HG03280 (cell line): ENCODE measurements at regions not wholly inside any gene's neighbourhood (a gene's known extent, or its start where the extent isn't known, plus 50 kb on each side); places are given as distances from the start of the nearest gene placed in this dataset.
"Not testable (repeated sequence)": the region's sequence is repeated elsewhere in the genome, so short reads cannot be mapped to it uniquely, and the experiment has no call there.

Experiments
- ATAC-seq: cut with Tn5 transposase; IDR thresholded peaks from one replicate; pipeline ENCODE4 v1.9.1; 2021; ENCODE audit warnings: mild to moderate bottlenecking, moderate library complexity; ENCODE audit not compliant: unreplicated experiment

DNA sequence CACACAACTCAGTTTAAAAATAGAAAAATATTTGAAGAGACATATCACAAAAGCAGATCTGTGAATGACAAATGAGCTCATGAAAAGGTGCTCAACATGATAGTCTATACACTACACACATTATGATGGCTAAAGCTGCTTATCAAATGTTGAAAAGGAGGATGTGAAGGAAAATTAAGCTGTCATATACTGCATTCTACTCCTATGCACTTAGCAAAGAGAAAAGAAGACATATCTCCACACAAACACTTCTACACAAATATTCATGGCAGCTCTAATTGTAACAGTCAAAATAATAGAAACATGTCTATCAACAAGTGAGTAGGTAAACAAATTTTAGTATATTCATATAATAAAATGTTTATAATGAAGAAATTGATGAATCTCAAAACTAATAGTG lies 540.5 kb downstream of the PLOD2 start:
- ATAC-seq: no peak

DNA sequence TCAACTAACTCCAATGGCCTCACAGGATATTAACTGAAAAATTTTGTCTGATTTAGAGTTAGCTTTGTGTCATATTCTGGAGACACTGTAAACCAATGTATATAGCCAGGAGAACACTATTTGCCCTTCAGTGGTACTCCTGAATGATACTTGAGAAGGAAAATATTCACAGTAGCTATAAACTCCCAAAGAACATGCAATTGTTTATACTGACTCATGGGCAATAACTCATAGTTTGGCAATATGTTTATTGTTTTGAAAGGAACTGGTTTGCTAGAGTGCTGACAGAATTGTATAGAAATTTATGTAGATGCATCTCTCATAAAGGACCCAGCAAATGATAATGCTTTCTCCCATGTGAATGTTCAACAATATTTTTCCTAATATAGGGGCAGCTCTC lies 537.6 kb downstream of the PLOD2 start:
- ATAC-seq: no peak

DNA sequence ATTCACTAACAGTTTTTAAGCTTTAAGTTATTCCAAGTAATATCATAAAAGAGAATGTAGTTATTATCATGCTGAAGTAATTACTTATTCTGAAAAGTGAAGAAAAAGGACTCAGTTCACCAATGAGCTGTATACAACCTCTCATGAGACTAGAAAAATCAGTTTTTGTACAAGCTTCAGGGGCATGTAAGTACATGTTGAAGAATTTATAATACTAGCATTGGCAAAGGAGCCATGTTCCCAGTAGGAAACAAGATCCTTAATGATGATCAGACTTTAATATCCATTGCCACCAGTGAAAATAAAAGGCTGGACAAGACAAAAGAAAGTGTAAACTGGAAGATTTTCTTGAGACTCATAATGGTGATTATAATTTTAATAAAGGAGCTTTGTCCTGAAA lies 532.8 kb downstream of the PLOD2 start:
- ATAC-seq: no peak

DNA sequence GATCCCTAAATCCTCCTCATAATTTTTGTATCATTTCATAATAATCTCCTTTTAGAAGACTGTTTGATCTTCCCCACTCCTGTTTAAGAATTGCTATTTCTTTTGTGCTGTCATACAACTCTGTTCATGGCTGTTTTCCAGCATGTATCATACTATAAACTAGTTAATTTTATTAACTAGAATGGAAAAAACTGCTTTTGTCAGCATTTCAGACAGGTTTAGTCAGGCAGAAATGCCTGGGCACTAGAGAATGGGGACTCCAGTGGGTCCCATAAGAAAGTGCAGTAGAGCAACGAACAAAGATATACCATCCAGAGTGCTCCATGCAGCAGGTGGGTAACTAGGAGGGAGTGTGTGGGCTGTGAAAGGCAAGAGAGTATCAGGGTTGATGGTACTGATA lies 523.9 kb downstream of the PLOD2 start:
- no peak for ATAC-seq

DNA sequence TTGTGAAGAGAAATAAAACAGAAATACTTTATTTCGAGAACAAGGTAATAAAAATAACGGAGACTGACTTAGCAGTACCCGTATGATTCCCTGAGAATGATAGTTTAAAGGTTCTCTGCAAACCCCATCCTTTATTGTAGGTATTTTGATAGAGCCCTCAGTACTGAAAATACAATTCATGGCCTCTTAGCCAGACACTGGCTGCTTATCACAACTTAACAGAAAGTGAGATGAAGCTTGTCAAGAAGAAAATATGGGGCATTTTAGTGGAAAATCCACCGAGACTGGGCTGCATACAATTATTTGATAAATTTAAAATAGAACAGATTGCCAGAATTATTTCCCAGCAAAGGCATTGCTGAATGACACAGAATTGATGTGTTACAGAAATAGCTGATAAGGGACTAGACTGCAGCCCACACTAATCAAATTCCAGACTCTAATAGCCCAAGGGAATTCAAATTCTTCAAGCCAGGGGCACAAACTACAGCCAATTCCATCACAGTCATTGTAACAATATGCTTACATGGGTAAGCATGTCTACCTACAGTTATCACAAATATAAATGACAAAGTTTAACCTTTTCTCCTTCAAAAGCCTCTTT lies 521.9 kb downstream of the PLOD2 start:
- no peak for ATAC-seq

DNA sequence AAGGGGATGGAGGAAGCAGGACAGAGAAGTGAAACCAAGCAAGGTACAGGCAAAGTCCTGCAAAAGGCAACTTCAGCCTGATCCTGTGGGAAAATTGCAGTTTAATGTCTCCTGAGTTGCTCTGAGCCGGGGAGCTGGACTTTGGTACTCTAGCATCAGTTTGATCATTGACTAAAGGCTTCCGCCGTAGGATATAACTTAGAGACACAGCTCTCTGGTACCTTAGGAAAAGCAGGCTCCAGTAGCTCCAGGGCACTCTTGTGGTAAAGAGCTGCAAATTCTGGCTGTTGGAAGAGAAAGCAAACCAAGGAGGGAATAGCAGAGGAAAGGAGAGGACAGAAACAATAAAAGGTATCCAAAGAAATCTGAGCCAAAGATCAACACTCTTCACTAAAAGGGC lies 521.1 kb downstream of the PLOD2 start:
- no peak for ATAC-seq

DNA sequence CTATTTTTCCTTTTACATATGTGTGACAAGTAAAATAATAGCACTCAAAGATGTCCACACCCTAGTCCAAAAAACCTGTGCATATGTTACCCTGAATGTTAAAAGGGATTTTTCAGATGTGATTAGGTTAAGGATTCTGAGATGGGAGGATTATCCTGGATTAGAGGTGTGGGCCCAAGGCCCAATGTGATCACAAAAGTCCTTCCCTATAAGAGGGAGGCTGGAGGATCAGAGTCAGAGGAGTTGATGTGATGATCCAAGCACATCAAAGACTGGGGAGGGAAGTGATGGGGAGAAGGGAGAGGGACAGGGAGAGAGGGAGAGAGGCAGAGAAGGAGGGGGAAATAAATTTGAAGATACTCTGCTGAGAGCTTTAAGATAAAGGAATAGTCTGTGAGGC lies 512.6 kb downstream of the PLOD2 start:
- no peak for ATAC-seq

DNA sequence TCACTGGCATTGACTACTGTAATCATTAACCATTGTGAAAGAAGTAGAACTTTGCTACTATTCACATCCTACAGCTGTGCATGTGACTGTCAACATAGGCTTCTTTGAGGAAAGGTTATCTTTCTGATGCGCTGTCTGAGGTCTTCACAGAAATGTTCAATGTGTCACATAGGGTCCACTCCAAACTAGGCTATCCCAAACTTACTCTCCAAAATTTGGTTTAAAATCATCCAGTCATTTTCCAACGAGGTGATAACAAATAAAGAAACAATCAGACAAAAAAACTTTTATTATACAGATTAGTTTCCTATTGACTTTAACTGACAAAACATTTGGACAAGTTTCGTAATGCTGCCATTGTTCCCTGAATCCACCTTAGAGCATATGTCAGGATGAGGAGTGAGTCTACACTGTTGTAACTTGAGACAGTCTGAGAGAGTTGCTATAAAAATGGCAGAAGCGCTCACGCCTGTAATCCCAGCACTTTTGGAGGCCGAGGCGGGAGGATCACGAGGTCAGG lies 511.6 kb downstream of the PLOD2 start:
- no peak for ATAC-seq

DNA sequence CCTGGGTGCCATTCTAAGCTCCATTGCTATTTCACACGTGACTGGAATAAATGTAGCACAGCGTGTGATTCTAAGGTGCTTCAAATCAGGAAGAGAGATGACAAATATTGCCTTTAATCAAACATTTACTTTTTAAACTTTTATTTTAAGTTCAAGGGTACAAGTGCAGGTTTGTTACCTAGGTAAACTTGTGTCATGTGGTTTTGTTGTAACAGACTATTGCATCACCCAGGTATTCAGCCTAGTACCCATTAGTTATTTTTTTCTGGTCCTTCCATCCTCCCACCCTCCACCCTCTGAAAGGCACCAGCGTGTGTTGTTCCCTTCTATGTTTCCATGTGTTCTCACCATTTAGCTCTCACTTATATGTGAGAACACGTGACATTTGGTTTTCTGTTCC lies 510.8 kb downstream of the PLOD2 start:
- no peak for ATAC-seq

DNA sequence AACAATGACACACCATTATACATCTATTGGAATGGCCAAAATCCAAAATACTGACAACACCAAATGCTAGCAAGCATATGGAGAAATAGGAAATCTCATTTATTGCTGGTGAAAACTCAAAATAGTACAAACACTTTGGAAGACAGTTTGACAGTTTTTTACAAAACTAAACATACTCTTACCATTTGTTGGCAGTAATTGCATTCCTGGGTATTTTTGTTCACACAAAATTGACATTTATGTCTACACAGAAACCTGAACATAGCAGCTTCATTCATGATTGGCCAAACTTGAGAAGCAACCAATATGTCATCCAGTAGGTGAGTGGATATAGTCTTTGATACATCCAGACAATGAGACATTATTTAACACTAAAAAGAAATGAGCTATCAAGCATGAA lies 489.9 kb downstream of the PLOD2 start:
- no peak for ATAC-seq

DNA sequence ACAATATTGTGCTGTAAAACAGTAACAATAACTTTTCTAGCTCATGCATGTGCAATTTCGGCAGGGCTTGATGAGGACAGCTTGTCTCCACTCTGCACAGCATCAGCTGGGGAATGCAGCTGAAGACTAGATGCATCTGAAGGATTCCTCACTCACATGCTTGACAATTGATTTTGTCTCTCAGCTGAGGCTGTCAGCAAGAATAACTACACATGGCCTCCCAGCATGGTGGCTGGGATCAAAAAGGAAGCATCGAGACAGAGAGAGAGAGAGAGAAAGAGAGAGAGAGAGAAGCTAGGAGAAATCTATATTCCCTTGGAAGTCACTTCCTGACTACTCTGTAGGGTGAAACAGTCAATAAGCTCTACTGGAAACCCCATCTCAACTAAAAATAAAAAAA lies 487.1 kb downstream of the PLOD2 start:
- no peak for ATAC-seq

DNA sequence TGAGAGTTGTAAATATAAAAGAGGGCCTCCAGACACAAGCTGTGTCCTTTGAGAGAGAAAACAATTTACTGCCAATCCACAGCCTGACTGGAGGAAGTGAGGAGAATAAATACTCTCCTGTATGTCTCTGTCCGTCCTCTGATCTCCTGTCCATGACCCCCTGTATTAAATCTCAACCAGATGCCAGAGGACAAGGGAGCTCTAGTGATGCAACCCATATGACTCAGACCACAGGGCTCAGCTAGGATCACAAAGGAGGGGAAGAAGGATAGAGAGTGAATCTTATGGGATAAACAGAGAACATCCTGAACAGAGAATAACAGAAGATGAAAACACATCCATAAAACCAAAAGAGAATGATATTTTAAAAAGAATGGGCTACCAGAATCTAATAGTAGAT lies 482.6 kb downstream of the PLOD2 start:
- no peak for ATAC-seq

DNA sequence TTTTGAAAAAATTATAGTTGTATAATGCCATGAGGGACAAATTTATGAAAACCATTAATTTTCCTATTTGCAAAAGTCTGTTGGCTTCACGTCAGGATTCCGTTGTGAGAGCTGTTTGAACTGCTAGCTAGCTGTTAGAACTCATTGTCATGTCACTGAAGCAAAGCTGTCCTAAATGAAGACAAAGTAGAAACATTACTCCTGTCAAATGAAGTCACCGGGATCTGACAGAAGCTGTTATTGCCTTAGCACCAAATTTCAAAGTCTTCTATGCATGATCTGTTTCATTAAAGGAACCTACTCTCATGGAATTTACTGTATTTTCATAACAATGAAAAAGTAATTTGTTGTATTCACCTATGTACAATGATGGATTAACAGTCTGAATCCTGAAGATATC lies 479.8 kb downstream of the PLOD2 start:
- no peak for ATAC-seq

DNA sequence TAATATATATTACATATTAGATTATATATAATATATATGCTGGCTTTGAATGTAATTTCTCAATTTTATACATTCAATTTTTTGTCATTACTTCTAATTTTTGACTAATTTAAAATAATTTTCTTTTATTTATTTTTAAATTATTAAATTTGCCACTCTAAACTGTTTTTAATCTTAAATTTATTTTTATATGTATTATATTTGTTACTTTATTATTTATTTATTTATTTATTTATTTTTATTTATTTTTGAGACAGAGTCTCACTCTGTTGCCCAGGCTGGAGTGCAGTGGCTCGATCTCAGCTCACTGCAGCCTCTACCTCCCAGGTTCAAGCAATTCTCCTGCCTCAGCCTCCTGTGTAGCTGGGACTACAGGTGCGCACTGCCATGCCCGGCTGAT lies 473.0 kb downstream of the PLOD2 start:
- not testable (repeated sequence) for ATAC-seq

DNA sequence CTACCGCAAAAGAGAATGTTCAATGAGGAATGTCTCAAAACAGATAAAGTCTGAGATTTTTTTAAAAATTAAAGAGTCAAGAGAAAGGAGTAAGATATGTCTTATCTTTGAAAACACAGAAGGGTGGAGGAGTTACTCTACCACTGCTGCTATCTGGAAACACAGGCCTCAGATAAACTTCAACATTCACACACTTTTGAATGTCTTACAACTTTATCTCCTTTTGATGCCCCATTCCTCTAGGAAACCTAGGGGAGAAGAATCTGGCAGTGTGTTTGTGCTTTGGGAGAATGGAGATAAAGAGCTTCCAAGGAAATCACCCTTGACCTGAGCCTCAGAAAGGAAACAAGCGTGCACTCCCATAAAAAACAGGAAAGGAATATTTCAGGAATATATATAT lies 468.2 kb downstream of the PLOD2 start:
- ATAC-seq: no peak

DNA sequence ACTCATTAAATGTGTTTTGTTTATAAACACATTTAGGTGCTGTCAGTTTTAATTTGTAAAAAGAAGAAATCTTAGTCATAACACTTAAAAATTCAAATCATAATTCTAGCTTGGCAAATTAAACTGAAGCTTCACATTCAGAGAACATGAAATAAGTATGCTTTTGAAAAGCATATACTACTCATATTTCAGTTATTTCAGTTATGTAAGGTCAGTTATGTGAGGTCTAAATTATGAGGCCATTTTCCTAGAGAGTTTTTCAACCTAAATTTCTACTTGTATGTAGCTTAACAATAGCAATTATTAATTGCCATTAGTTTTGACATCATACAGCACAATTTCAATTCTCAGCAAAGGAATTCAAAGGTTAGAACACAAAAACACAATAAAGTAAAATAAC lies 465.0 kb downstream of the PLOD2 start:
- no peak for ATAC-seq

DNA sequence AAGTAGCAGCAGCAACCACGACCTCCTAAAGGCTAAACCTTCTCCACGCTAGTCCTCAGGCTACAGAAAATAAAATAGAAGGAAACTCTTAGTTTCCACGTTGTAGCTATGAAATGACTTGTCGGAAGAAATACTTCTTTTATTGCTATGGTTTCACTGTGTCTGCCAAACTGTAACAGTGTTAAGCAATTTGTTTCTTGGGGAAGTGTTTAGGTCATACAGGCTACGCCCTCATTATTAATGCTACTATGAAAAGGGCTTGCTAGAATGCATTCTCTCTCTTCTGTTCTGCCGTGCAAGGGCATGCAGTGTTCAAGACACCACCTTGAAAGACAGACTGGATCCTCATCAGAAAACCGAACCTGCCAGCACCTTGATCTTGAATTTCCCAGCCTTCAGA lies 462.7 kb downstream of the PLOD2 start:
- ATAC-seq: no peak

DNA sequence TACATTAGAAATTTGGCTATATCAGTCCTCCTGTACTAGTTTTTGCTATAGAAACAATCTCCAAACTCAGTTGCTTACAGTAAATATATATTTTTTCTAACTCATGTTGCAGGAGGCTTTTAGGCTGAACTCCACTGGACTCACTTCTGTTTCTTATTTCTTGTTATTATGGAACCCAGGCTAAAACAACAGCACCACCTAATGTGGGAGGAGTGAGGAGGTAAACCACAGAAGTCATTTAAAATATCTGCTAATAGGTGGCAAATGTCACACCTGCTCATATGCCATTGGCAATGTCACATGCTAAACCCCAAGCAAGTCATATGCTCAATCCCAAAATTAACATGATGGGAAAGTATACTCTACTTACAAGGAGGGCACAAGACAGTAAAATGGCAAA lies 462.2 kb downstream of the PLOD2 start:
- no peak for ATAC-seq

DNA sequence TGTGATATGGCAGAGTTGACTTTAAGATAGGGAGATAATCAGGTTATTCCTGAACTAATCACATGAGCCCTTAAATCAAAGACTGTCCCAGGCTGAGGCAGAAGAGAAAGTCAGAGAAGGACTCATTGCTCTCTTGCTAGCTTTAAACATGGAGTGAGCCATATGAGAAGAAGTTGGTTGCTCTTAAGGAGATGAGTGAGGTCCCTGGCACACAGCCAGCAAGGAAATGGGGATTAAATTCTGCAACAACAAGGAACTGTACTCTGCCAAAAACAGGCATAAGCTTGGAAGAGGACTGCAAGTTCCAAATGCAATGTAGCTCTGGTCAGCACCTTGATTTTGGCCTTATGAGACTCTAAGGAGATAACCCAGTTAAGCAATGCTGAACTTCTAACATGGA lies 457.0 kb downstream of the PLOD2 start:
- ATAC-seq: no peak

DNA sequence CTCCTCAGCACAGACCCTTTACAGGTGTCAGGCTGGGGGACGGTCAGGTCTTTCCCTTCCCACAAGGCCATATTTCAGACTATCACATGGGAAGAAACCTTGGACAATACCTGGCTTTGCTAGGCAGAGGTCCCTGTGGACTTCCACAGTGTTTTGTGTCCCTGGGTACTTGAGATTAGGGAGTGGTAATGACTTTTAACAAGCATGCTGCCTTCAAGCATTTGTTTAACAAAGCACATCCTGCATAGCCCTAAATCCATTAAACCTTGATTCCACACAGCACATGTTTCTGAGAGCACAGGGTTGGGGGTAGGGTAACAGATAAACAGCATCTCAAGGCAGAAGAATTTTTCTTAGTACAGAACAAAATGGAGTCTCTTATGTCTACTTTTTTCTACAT lies 451.2 kb downstream of the PLOD2 start:
- not testable (repeated sequence) for ATAC-seq

DNA sequence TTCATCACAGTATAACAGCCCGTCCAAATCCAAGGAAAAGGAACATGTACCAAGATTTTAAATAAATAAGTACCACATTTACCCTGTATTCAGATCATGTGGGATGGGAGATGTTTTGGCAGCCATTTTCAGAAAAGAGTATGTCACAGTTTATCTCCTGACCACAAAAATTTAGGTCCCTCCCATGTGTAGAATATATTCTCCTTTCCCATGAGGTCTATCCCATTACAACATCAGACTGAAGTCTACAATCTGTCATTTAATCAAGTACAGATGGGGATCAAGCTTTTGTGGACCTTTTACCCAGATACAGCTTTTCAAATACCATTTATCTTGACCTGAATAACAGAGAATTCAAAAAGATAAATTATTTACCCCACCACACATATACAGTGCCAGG lies 444.5 kb downstream of the PLOD2 start:
- ATAC-seq: no peak

DNA sequence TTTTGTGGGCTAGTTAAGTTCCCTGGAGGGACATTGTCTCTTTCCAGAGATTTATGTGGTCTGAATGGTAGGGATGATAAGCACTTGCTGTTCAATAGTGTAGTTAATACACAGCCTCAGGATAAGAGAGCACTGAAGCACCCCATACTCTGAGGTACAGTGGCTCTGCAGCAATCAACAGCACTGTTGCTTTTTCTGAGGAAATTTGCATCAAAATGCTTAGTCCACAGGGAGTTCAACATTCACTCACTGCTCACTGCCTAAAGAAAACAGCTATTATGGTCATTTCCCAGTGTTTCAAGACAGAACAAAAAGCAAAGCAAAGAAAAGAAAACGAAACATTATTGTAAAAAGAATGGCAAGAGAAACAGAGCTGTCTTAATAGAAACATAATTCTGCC lies 441.9 kb downstream of the PLOD2 start:
- no peak for ATAC-seq

DNA sequence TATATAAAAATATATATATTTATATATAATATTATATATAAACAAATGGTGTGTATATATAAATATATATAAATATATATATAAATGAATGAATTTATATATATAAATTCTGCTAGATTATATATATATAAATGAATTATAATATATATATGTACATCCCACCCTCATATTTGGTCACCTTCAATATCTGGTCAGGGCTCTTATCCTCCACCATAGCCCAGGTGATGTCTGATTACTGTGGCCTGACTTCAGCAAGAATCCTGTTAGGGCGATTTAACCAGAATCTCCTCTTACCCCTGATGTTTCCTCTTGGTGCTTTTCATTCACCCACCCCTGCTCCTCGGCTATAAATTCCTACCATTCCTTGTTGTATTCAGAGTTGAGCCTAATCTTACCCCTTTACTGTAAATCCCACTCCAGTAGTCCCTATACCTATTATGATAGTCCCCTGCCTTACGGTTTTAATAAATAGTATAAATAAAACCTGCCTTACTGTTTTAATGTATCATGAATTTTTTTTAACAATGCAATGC lies 439.6 kb downstream of the PLOD2 start:
- ATAC-seq: no peak
